Dendritic cell treated with granulocyte-macrophage colony-stimulating factor and Interleukin-4, amounts not matched to agents 40 ng/mL and 50 ng/mL, for 4 days (primary cell): ENCODE measurements at regions not wholly inside any gene's neighbourhood (a gene's known extent, or its start where the extent isn't known, plus 50 kb on each side); places are given as distances from the start of the nearest gene placed in this dataset.

Experiments used
- H3K27ac Mint-ChIP-seq: one replicate; pipeline ENCODE4 v1.8.0; 2022; ENCODE audit warnings: mild to moderate bottlenecking, mixed read lengths
- H3K27me3 Mint-ChIP-seq: one replicate; pipeline ENCODE4 v1.8.0; 2022; ENCODE audit warnings: mild to moderate bottlenecking, mixed read lengths
- H3K36me3 Mint-ChIP-seq: one replicate; pipeline ENCODE4 v1.8.0; 2022; ENCODE audit warnings: low read depth, mixed read lengths
- H3K4me1 Mint-ChIP-seq: one replicate; pipeline ENCODE4 v1.8.0; 2022; ENCODE audit warnings: low read depth, mixed read lengths
- H3K4me3 Mint-ChIP-seq: one replicate; pipeline ENCODE4 v1.8.0; 2022; ENCODE audit warnings: mild to moderate bottlenecking, moderate library complexity, mixed read lengths
- H3K9me3 Mint-ChIP-seq: one replicate; pipeline ENCODE4 v1.8.0; 2022; ENCODE audit warnings: mixed read lengths
- intact Hi-C: fragments of 100-400 bp; cut with micrococcal nuclease; formaldehyde crosslinking; loops from one replicate; pipeline ENCODE4 v1.15.0; 2022

DNA sequence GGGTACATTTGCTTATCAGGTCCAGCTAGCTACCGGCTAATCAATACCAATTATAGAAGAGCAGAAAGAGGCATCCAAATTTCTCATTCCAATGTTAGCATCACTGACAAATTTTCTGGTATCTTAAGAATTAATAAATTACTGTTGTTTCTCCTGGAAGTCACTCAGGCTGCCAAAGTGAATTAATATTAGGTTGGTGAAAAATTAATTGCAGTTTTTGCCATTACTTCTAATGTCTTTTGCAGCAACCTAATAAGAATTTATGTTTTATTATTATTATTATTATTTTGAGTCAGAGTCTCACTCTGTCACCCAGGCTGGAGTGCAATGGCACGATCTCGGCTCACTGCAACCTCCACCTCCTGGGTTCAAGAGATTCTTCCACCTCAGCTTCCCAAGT is 979.9 kb downstream of the TYW1 start:
- Mint-ChIP-seq H3K4me3 (no peak overlapping the region), H3K4me1 (no peaks in the 10 kb centered on the region), H3K27me3 (no peaks in the 10 kb centered on the region), H3K27ac (no peak overlapping the region), H3K36me3 (no peaks in the 10 kb centered on the region), H3K9me3 (peaks cover 38% of the 10 kb centered on the region)
- intact Hi-C loops, result no loop called here

GRCh38 chr7:67983486-67983885 is 986.9 kb downstream of the TYW1 start:
- no peak overlapping the region for H3K4me3 Mint-ChIP-seq
- H3K9me3 Mint-ChIP-seq, result peaks cover 35% of the 10 kb centered on the region
- intact Hi-C loops, result no loop called here
- no peaks in the 10 kb centered on the region for H3K36me3 Mint-ChIP-seq
- H3K27me3 Mint-ChIP-seq, result no peaks in the 10 kb centered on the region
- no peaks in the 10 kb centered on the region for H3K4me1 Mint-ChIP-seq
- H3K27ac Mint-ChIP-seq, result no peak overlapping the region

DNA sequence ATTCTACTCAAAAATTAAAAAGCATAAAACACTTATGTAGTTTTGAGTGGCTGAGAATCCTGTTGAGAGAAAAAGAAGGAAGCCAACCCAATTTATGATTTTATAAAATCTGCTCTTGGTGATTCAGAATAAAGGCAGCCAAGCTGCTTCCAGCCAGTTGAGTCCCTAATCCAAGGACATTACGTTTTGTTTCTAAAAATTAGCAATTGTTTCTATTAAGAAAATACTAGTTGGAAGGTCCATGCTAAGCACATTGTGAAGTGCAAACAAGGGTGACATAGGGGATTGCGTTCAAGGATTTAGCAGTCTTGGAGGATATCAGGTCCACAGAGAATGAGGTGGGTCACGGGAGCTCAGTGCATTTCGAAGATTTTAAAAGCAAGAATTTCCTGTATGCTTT is 987.7 kb downstream of the TYW1 start:
- no peak overlapping the region for H3K27ac Mint-ChIP-seq
- intact Hi-C loops, result no loop called here
- no peaks in the 10 kb centered on the region for H3K27me3 Mint-ChIP-seq
- no peak overlapping the region for H3K4me3 Mint-ChIP-seq
- H3K9me3 Mint-ChIP-seq, result peaks cover 33% of the 10 kb centered on the region
- H3K36me3 Mint-ChIP-seq, result no peaks in the 10 kb centered on the region
- H3K4me1 Mint-ChIP-seq, result no peaks in the 10 kb centered on the region

DNA sequence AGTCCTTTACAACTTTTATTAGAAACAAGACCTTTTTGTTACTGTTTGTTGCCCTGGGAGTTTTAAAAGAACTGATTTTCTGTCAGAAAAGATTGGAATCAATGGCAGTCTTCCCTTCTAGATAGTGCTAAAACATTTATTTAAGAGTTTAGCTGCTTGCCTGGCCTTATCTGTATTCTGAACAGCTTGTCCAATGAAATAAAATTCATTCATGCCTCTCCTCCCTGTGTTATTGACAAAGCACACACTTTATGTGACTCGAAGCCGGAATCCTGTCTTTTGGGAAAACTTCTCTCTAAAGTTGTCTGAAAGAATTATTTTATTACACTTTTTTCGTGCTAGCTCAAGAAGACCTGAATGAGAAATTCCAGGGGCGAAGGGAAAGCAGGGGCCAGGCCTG is 992.5 kb downstream of the TYW1 start:
- intact Hi-C loops, result no loop called here
- Mint-ChIP-seq H3K36me3 (no peaks in the 10 kb centered on the region), H3K4me3 (no peak overlapping the region), H3K9me3 (peaks cover 26% of the 10 kb centered on the region), H3K27me3 (no peaks in the 10 kb centered on the region), H3K4me1 (no peaks in the 10 kb centered on the region), H3K27ac (no peak overlapping the region)

- Mint-ChIP-seq H3K4me1 (no peaks in the 10 kb centered on the region), H3K9me3 (peaks cover 26% of the 10 kb centered on the region), H3K4me3 (no peak overlapping the region), H3K27me3 (no peaks in the 10 kb centered on the region), H3K36me3 (no peaks in the 10 kb centered on the region), H3K27ac (no peak overlapping the region)
- intact Hi-C loops, result no loop called here
These were observed 993.4 kb downstream of the TYW1 start for GRCh38 chr7:67990003-67990402.

DNA sequence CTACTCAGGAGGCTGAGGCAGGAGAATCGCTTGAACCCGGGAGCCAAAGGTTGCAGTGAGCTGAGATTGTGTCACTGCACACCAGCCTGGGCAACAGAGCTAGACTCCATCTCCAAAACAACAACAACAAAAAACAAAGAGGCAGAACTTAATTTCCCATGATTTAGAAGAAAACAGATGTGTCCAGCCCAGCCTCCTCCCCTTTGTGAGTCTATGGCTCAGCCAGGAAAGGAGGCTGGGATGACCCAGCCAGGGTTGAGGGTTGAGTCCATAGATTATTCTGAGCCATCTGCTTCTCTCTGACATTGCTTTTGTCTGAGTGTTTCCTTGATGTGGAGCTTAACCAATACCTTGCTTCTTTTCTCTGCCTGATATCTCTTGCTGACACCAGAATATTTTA is 994.1 kb downstream of the TYW1 start:
- H3K27me3 Mint-ChIP-seq, result no peaks in the 10 kb centered on the region
- H3K9me3 Mint-ChIP-seq, result peaks cover 31% of the 10 kb centered on the region
- intact Hi-C loops, result no loop called here

DNA sequence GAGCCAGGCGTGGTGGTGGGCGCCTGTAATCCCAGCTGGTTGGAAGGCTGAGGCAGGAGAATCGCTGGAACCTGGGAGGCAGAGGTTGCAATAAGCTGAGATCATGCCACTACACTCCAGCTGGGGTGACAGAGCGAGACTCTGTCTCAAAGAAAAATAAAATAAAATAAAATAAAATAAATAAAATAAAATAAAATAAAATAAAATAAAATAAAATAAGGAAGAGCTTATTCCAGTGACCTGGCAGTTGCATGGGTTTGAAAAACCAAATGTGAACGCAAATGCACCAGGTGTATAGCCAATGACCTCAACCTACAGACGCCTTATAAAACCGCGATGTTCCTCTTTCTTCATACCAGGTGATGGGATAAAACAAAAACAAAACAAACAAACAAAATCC is 995.7 kb downstream of the TYW1 start:
- peaks cover 34% of the 10 kb centered on the region for H3K9me3 Mint-ChIP-seq
- no peaks in the 10 kb centered on the region for H3K27me3 Mint-ChIP-seq
- intact Hi-C loops, result no loop called here

More for the DNA sequence above, 994.1 kb downstream of the TYW1 start:
- Mint-ChIP-seq H3K27ac (no peak overlapping the region), H3K4me1 (no peaks in the 10 kb centered on the region), H3K36me3 (no peaks in the 10 kb centered on the region), H3K4me3 (no peak overlapping the region)

DNA sequence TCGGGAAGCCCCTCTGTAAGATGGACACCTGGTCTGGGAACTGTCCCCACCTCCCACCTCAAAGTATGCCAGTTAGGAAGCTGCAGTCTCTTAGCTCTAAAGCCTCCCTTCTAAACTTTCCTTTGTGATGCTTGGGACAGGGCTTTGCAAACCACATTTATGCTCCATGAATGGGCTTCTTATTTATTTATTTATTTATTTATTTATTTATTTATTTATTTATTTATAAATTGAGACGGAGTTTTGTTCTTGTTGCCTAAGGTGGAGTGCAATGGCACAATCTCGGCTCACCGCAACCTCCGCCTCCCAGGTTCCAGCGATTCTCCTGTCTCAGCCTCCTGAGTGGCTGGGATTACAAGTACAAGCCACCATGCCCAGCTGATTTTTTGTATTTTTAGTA is 1009.4 kb downstream of the TYW1 start:
- Mint-ChIP-seq H3K4me1 (no peaks in the 10 kb centered on the region), H3K27me3 (no peaks in the 10 kb centered on the region), H3K4me3 (no peak overlapping the region), H3K9me3 (peaks cover 49% of the 10 kb centered on the region), H3K27ac (no peak overlapping the region), H3K36me3 (no peaks in the 10 kb centered on the region)
- intact Hi-C loops, result no loop called here

More for the DNA sequence above, 995.7 kb downstream of the TYW1 start:
- H3K27ac Mint-ChIP-seq, result no peak overlapping the region
- no peaks in the 10 kb centered on the region for H3K36me3 Mint-ChIP-seq
- H3K4me1 Mint-ChIP-seq, result no peaks in the 10 kb centered on the region
- H3K4me3 Mint-ChIP-seq, result no peak overlapping the region

DNA sequence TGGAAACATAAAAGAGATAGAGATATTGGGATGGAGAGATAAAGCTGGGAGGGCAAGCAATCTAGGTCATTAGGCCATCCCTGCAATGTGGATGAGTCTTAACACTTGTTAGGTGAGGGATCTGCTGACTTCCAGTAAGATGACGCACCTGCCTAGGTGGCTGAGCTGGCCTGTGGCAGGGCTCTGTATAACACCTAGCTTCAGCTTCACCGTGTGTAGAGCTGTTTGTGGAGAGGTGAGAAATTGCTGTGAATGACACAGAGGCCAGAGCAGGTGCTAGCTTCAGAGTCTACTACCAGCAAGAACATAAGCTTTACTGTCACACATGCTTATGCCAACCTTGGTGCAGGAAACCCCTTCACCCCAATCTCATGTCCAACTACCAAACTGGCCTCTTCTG is 1010.0 kb downstream of the TYW1 start:
- Mint-ChIP-seq H3K4me1 (no peaks in the 10 kb centered on the region), H3K36me3 (no peaks in the 10 kb centered on the region), H3K9me3 (peaks cover 49% of the 10 kb centered on the region), H3K27me3 (no peaks in the 10 kb centered on the region), H3K27ac (no peak overlapping the region), H3K4me3 (no peak overlapping the region)
- intact Hi-C loops, result no loop called here

DNA sequence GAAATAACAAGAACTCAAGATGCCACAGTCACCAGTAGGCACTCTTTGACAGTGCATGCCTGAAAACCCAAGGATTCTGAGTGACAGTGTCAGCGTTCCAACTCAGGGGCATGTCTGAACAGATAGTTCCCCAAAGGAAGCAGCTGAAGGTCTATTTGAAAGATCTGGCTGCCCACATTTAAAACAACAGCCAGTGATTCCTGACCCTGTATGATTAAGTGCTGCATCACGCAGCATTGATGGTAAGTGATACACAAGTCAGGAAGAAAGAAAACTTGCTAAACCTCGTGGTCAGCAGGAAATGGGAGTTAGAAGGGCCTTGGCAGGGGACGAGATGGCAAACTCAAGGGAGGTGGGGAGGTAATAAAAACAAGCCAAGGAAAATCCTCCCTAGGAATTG is 1013.1 kb downstream of the TYW1 start:
- Mint-ChIP-seq H3K27ac (no peak overlapping the region), H3K27me3 (no peaks in the 10 kb centered on the region), H3K4me1 (no peaks in the 10 kb centered on the region), H3K4me3 (no peak overlapping the region), H3K9me3 (peaks cover 56% of the 10 kb centered on the region), H3K36me3 (no peaks in the 10 kb centered on the region)
- intact Hi-C loops, result no loop called here

GRCh38 chr7:68014031-68014736 is 1017.6 kb downstream of the TYW1 start:
- Mint-ChIP-seq H3K4me1 (no peaks in the 10 kb centered on the region), H3K36me3 (no peaks in the 10 kb centered on the region), H3K27ac (no peak overlapping the region), H3K9me3 (peaks cover 62% of the 10 kb centered on the region), H3K27me3 (no peaks in the 10 kb centered on the region), H3K4me3 (no peak overlapping the region)
- intact Hi-C loops, result no loop called here

GRCh38 chr7:68015122-68015977 is 1018.7 kb downstream of the TYW1 start:
- intact Hi-C loops, result no loop called here
- Mint-ChIP-seq H3K4me1 (no peaks in the 10 kb centered on the region), H3K27ac (no peak overlapping the region), H3K27me3 (no peaks in the 10 kb centered on the region), H3K9me3 (peaks cover 62% of the 10 kb centered on the region), H3K36me3 (no peaks in the 10 kb centered on the region), H3K4me3 (no peak overlapping the region)

GRCh38 chr7:68015978-68016532 is 1019.4 kb downstream of the TYW1 start:
- Mint-ChIP-seq H3K27me3 (no peaks in the 10 kb centered on the region), H3K36me3 (no peaks in the 10 kb centered on the region), H3K27ac (no peak overlapping the region), H3K4me3 (no peak overlapping the region), H3K4me1 (no peaks in the 10 kb centered on the region), H3K9me3 (peaks cover 55% of the 10 kb centered on the region)
- intact Hi-C loops, result no loop called here

- no peak overlapping the region for H3K4me3 Mint-ChIP-seq
- no peak overlapping the region for H3K27ac Mint-ChIP-seq
- no peaks in the 10 kb centered on the region for H3K4me1 Mint-ChIP-seq
- H3K36me3 Mint-ChIP-seq, result no peaks in the 10 kb centered on the region
- intact Hi-C loops, result no loop called here
- no peaks in the 10 kb centered on the region for H3K27me3 Mint-ChIP-seq
- peaks cover 68% of the 10 kb centered on the region for H3K9me3 Mint-ChIP-seq
These were observed 1023.5 kb downstream of the TYW1 start for GRCh38 chr7:68020102-68020501.
